ENCODE measurements at regions not wholly inside any gene's neighbourhood (a gene's known extent, or its start where the extent isn't known, plus 50 kb on each side); places are given as distances from the start of the nearest gene placed in this dataset.

- Histone ChIP-seq H3K4me2 (no peak overlapping the region), H3K27ac (no peak overlapping the region), H3K4me3 (no peak overlapping the region), H3K9me3 (peaks cover 10% of the 10 kb centered on the region; the same call in 2 of the 3 replicates), H3K4me1 (no peaks in the 10 kb centered on the region)
- FAIRE-seq (no peak), ATAC-seq (no peak), DNase-seq (ENCODE audit: low read depth in 1 of 2, low spot score in 1 of 2) (no peak)
- 0% methylated on average over 1 of the region's 1 CpG for WGBS (ENCODE audit: missing lambda C conversion rate)
- TF ChIP-seq RCOR1 (IDR thresholded peaks at IDR 0.05; ENCODE audit: low read depth, low read length) (no peak), E2F6 (IDR thresholded peaks at IDR 0.05; ENCODE audit: borderline replicate concordance, low read depth) (no peak), GATA3 (IDR thresholded peaks at IDR 0.05; ENCODE audit: borderline replicate concordance) (no peak), RAD21 (conservative IDR thresholded peaks at IDR 0.05 in 1 of 2, IDR thresholded peaks at IDR 0.05 in 1 of 2) (no peak), MAZ (IDR thresholded peaks at IDR 0.05; ENCODE audit: borderline replicate concordance, low read depth, low read length) (no peak), SMC3 (IDR thresholded peaks at IDR 0.05) (no peak), POLR2A (IDR thresholded peaks at IDR 0.05; ENCODE audit: low read length) (no peak), CHD2 (IDR thresholded peaks at IDR 0.05; ENCODE audit: low read length, partially characterized antibody) (no peak), KDM5A (IDR thresholded peaks at IDR 0.05) (no peak), CBX2 (IDR thresholded peaks at IDR 0.05; ENCODE audit: borderline replicate concordance, low read depth) (no peak), ZSCAN20 (CRISPR knock-in tag; IDR thresholded peaks at IDR 0.05) (no peak)
- TF ChIP-seq, protein P1, sequence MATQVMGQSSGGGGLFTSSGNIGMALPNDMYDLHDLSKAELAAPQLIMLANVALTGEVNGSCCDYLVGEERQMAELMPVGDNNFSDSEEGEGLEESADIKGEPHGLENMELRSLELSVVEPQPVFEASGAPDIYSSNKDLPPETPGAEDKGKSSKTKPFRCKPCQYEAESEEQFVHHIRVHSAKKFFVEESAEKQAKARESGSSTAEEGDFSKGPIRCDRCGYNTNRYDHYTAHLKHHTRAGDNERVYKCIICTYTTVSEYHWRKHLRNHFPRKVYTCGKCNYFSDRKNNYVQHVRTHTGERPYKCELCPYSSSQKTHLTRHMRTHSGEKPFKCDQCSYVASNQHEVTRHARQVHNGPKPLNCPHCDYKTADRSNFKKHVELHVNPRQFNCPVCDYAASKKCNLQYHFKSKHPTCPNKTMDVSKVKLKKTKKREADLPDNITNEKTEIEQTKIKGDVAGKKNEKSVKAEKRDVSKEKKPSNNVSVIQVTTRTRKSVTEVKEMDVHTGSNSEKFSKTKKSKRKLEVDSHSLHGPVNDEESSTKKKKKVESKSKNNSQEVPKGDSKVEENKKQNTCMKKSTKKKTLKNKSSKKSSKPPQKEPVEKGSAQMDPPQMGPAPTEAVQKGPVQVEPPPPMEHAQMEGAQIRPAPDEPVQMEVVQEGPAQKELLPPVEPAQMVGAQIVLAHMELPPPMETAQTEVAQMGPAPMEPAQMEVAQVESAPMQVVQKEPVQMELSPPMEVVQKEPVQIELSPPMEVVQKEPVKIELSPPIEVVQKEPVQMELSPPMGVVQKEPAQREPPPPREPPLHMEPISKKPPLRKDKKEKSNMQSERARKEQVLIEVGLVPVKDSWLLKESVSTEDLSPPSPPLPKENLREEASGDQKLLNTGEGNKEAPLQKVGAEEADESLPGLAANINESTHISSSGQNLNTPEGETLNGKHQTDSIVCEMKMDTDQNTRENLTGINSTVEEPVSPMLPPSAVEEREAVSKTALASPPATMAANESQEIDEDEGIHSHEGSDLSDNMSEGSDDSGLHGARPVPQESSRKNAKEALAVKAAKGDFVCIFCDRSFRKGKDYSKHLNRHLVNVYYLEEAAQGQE (IDR thresholded peaks at IDR 0.05) = no peak
- CTCF ChIA-PET = no interaction called here
- POLR2A ChIA-PET = no interaction called here
Observed at GRCh38 chr2:123359636-123360035, 665.5 kb upstream of the CNTNAP5 start.

GRCh38 chr2:123362671-123363440 lies 662.2 kb upstream of the CNTNAP5 start:
- WGBS (ENCODE audit: missing lambda C conversion rate) = 16% methylated on average over 8 of the region's 8 CpGs
- ATAC-seq = no peak
- Histone ChIP-seq H3K4me2 (no peak overlapping the region), H3K4me1 (no peaks in the 10 kb centered on the region), H3K9me3 (peaks cover 5% of the 10 kb centered on the region; the same call in 2 of the 3 replicates), H3K4me3 (no peak overlapping the region), H3K27ac (no peak overlapping the region)
- TF ChIP-seq RCOR1 (IDR thresholded peaks at IDR 0.05; ENCODE audit: low read depth, low read length) = no peak
- no peak for TF ChIP-seq RAD21 (conservative IDR thresholded peaks at IDR 0.05 in 1 of 2, IDR thresholded peaks at IDR 0.05 in 1 of 2)
- TF ChIP-seq HEYL (CRISPR knock-in tag; IDR thresholded peaks at IDR 0.05) = no peak
- no peak for TF ChIP-seq SMC3 (IDR thresholded peaks at IDR 0.05)
- no peak for TF ChIP-seq HES2 (IDR thresholded peaks at IDR 0.05)
- no peak for TF ChIP-seq CHD4 (IDR thresholded peaks at IDR 0.05; ENCODE audit: borderline replicate concordance)
- TF ChIP-seq ZFP36 (IDR thresholded peaks at IDR 0.05; ENCODE audit: borderline replicate concordance, partially characterized antibody) = no peak
- TF ChIP-seq PHF8 (IDR thresholded peaks at IDR 0.05; ENCODE audit: borderline replicate concordance, low read depth) = no peak
- TF ChIP-seq FOSL2 (IDR thresholded peaks at IDR 0.05) = no peak
- no peak for TF ChIP-seq FOSL2 (CRISPR knock-in tag; IDR thresholded peaks at IDR 0.05)
- no peak for TF ChIP-seq EHF (CRISPR knock-in tag; IDR thresholded peaks at IDR 0.05)
- no peak for TF ChIP-seq BHLHE40 (IDR thresholded peaks at IDR 0.05; ENCODE audit: low read depth, low read length)
- no peak for TF ChIP-seq GATA3 (IDR thresholded peaks at IDR 0.05; ENCODE audit: borderline replicate concordance)
- no peak for TF ChIP-seq EP300 (IDR thresholded peaks at IDR 0.05)
- TF ChIP-seq, protein P2, sequence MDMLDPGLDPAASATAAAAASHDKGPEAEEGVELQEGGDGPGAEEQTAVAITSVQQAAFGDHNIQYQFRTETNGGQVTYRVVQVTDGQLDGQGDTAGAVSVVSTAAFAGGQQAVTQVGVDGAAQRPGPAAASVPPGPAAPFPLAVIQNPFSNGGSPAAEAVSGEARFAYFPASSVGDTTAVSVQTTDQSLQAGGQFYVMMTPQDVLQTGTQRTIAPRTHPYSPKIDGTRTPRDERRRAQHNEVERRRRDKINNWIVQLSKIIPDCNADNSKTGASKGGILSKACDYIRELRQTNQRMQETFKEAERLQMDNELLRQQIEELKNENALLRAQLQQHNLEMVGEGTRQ (IDR thresholded peaks at IDR 0.05) = no peak
- TF ChIP-seq HDAC2 (IDR thresholded peaks at IDR 0.05) = no peak
- no peak for DNase-seq (ENCODE audit: low read depth in 1 of 2, low spot score in 1 of 2)
- ChIA-PET CTCF (interaction anchor here (0.7 kb wide), 1 partner anchor 108 kb away, joined by 3 read pairs; no protein-coding TSS in a partner anchor), POLR2A (no interaction called here)
- no peak for FAIRE-seq
